ENCODE measurements at regions not wholly inside any gene's neighbourhood (a gene's known extent, or its start where the extent isn't known, plus 50 kb on each side); places are given as distances from the start of the nearest gene placed in this dataset.
"Not testable (repeated sequence)": the region's sequence is repeated elsewhere in the genome, so short reads cannot be mapped to it uniquely, and the experiment has no call there.

DNA sequence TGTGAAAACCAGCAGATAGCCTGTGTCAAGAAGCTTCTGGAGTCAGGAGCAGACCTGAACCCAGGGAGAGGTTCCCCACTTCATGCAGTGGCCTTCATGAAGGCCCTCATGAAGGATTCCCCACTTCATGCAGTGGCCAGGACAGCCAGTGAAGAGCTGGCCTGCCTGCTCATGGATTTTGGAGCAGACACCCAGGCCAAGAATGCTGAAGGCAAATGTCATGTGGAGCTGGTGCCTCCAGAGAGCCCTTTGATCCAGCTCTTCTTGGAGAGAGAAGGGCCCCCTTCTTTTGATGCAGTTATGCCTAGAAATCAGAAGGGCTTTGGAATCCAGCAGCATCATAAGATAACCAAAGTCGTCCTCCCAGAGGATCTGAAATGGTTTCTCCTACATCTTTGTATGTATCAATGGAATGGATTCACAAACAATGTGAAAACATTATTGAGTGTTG is 103.9 kb upstream of the CHD2 start:
- Histone ChIP-seq H3K4me1 (peaks cover 3 to 13% (median 12%) of the 10 kb centered on the region in 4 donors), H3K36me3 (no peaks in the 10 kb centered on the region), H3K27me3 (no peaks in the 10 kb centered on the region), H3K27ac (replicated peaks in 1 of 4) (no peak overlapping the region), H3K9me3 (no peaks in the 10 kb centered on the region), H3K4me3 (no peak overlapping the region)
- no peak for DNase-seq (ENCODE audit: extremely low spot score)
- TF ChIP-seq POLR2AphosphoS5 (IDR thresholded peaks at IDR 0.05) (no peak), POLR2A (IDR thresholded peaks at IDR 0.05; ENCODE audit: low read depth) (no peak), EP300 (IDR thresholded peaks at IDR 0.05) (no peak)
- TF ChIP-seq, protein P1, sequence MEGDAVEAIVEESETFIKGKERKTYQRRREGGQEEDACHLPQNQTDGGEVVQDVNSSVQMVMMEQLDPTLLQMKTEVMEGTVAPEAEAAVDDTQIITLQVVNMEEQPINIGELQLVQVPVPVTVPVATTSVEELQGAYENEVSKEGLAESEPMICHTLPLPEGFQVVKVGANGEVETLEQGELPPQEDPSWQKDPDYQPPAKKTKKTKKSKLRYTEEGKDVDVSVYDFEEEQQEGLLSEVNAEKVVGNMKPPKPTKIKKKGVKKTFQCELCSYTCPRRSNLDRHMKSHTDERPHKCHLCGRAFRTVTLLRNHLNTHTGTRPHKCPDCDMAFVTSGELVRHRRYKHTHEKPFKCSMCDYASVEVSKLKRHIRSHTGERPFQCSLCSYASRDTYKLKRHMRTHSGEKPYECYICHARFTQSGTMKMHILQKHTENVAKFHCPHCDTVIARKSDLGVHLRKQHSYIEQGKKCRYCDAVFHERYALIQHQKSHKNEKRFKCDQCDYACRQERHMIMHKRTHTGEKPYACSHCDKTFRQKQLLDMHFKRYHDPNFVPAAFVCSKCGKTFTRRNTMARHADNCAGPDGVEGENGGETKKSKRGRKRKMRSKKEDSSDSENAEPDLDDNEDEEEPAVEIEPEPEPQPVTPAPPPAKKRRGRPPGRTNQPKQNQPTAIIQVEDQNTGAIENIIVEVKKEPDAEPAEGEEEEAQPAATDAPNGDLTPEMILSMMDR (IDR thresholded peaks at IDR 0.05) = no peak
- intact Hi-C loops (cut with DNase I) = loop anchor here (5.0 kb wide), 1 partner anchor 231 kb away; no protein-coding TSS in a partner anchor
- 86% methylated on average over 1 of the region's 1 CpG for WGBS

DNA sequence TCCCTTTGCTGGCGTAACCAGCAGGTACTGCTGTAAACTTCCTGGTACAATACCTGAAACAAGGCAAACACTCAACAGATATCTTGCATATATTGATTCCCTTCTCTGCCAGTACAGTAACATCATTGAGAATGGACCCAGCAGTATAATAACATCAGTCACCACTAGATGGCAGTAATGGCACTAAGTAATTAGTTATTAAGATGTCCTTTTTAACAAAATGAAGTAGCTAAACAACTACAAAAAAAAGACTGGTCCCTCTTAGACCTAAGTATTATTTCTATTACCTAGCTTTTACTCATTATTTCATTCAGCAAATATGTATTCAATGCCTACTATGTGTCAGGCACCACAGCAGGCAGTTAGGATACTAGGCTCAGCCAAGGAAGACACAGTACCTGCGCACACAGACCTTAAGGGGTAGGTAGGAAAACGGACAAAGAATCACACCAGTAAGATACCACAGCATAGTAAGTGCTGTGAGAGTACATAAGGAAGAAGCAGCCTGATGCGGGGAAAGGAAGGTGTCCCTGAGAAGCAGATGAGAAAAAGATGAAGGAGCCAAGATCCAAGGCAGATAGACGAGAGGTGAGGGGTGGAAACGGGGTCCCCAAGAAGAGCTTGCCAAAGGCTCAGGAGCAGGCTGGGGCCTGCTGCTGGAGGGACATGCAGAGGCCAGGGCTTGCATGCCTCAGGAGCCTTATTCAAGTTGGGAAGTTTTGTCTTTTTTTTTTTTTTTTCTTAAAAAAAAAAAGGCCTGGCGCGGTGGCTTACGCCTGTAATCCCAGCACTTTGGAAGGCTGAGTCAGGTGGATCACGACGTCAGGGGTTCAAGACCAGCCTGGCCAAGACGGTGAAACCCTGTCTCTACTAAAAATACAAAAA is 102.7 kb upstream of the CHD2 start:
- Histone ChIP-seq H3K9me3 (no peaks in the 10 kb centered on the region), H3K4me3 (no peak overlapping the region), H3K4me1 (peaks cover 3 to 26% (median 24%) of the 10 kb centered on the region in 4 donors), H3K27ac (replicated peaks in 1 of 4) (peak overlapping the region; percentile 57 to 65 (median 64)), H3K36me3 (no peaks in the 10 kb centered on the region), H3K27me3 (no peaks in the 10 kb centered on the region)
- TF ChIP-seq POLR2AphosphoS5 (IDR thresholded peaks at IDR 0.05) (no peak), POLR2A (IDR thresholded peaks at IDR 0.05; ENCODE audit: low read depth) (no peak), EP300 (IDR thresholded peaks at IDR 0.05) (no peak)
- TF ChIP-seq, protein P1 (IDR thresholded peaks at IDR 0.05) = peak; percentile 74 to 81 (median 76)
- 68% methylated on average over 12 of the region's 12 CpGs for WGBS
- no peak for DNase-seq (ENCODE audit: extremely low spot score)
- intact Hi-C loops (cut with DNase I) = loop anchor here (5.0 kb wide), 1 partner anchor 230 kb away; no protein-coding TSS in a partner anchor

DNA sequence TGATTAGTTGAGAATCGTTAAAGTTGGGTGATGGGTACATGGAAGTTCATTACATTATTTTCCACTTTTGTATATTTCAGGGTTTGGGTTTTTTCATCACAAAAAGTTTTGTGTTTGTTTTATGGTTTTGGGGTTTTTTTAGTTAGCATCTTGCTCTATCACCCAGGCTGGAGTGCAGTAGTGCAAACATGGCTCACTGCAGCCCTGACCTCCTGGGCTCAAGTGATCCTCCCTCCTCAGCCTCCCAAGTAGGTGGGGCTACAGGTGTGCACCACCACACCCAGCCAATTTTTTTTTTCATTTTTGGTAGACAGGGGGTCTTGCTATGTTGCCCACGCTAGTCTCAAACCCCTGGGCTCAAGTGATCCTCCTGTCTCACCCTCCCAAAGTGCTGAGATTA is 100.1 kb upstream of the CHD2 start:
- no peaks in the 10 kb centered on the region for H3K27me3 ChIP-seq
- TF ChIP-seq, protein P1 (IDR thresholded peaks at IDR 0.05) = no peak
- no peak for TF ChIP-seq EP300 (IDR thresholded peaks at IDR 0.05)
- no peak overlapping the region for H3K4me3 ChIP-seq
- WGBS = 94% methylated on average over 2 of the region's 2 CpGs
- DNase-seq (ENCODE audit: extremely low spot score) = no peak
- H3K9me3 ChIP-seq = no peaks in the 10 kb centered on the region
- H3K36me3 ChIP-seq = no peaks in the 10 kb centered on the region
- H3K4me1 ChIP-seq = peaks cover 22 to 50% (median 49%) of the 10 kb centered on the region in 4 donors
- intact Hi-C loops (cut with DNase I) = loop anchor here (5.0 kb wide), 1 partner anchor 277 kb away; no protein-coding TSS in a partner anchor
- no peak overlapping the region for H3K27ac ChIP-seq (replicated peaks in 1 of 4)

DNA sequence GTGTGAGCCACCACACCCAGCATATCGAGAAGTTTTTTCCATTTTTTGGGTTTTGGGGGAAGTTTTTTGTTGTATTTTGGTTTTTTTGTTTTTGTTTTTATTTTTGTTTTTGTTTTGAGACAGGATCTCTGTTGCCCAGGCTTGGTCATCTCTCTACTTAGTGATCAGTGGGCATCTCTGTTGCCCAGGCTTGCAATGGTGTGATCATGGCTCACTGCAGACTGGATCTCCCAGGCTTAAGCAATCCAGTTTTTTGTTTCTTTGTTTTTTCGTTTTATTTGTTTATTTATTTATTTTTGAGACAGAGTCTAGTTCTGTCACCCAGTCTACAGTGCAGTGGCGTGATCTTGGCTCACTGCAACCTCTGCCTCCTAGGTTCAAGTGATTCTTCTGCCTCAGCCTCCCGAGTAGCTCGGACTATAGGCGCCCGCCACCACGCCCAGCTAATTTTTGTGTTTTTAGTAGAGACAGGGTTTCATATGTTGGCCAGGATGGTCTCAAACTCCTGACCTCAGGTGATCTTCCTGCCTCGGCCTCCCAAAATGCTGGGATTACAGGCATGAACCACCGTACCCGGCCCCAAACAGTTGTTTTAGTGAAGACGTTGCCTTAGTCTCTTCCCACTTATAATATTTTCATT is 99.6 kb upstream of the CHD2 start:
- H3K27ac ChIP-seq (replicated peaks in 1 of 4); DNase-seq (ENCODE audit: extremely low spot score); H3K4me3 ChIP-seq; H3K36me3 ChIP-seq; H3K27me3 ChIP-seq; H3K9me3 ChIP-seq: not testable (repeated sequence)
- intact Hi-C loops (cut with DNase I) = loop anchor here (5.0 kb wide), 1 partner anchor 277 kb away; no protein-coding TSS in a partner anchor
- 94% methylated on average over 12 of the region's 12 CpGs for WGBS
- peaks cover 25 to 54% (median 54%) of the 10 kb centered on the region in 4 donors for H3K4me1 ChIP-seq

DNA sequence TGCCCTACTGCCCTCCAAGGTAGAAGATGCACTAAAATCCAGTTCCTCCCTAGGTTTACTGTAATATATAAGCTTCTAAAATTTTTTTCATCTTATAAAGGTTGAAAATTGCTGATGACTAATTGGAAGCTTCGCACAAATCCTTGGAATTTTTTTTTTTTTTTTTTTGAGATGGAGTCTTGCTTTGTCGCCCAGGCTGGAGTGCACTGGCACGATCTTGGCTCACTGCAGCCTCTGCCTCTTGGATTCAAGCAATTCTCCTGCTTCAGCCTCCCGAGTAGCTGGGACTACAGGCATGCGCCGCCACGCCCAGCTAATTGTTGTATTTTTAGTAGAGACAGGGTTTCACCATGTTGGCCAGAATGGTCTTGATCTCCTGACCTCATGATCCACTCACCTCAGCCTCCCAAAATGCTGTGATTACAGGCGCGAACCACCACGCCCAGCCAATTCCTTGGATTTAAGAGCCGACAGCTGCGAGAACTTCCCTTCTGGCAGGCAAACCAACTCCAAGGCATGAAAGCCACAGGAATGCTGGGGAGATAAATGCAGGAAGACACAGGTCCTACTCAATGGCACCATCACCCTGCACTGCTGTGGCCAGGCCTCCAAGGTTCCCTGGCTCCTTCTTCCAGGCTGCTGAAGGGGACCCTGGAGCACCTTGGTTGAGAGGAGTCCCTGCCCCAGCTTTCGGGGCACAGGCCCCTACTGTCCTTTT is 98.9 kb upstream of the CHD2 start:
- not testable (repeated sequence) for DNase-seq (ENCODE audit: extremely low spot score)
- intact Hi-C loops (cut with DNase I) = loop anchor here (5.0 kb wide), 1 partner anchor 276 kb away; no protein-coding TSS in a partner anchor

More for the DNA sequence above, 98.9 kb upstream of the CHD2 start:
- peak overlapping the region; percentile 85 to 98 (median 96) for H3K27ac ChIP-seq (replicated peaks in 1 of 4)
- H3K9me3 ChIP-seq, H3K36me3 ChIP-seq, H3K27me3 ChIP-seq, H3K4me3 ChIP-seq: not testable (repeated sequence)
- peaks cover 25 to 56% (median 54%) of the 10 kb centered on the region in 4 donors for H3K4me1 ChIP-seq
- 92% methylated on average over 11 of the region's 13 CpGs for WGBS

Data from esophagus muscularis mucosa (tissue), 4 donors.